ENCODE measurements at regions not wholly inside any gene's neighbourhood (a gene's known extent, or its start where the extent isn't known, plus 50 kb on each side); places are given as distances from the start of the nearest gene placed in this dataset.
"Not testable (repeated sequence)": the region's sequence is repeated elsewhere in the genome, so short reads cannot be mapped to it uniquely, and the experiment has no call there.

DNA sequence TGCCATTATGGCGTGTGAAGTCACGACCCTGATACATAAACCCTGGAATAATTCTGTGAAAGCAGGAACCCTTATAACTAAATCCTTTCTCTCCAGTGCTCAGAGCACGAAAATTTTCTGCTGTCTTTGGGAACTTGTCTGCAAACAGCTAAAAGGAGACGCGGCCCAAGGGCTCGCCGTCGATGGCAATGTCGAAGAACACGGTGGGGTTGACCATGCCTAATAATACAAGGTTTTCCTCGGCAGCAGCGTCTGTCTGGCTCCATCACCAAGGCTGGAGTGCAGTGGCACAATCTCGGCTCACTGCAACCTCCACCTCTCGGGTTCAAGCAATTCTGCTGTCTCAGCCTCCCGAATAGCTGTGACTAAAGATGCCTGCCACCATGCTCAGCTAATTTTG is 132.4 kb upstream of the KIF5B start:
- TF ChIP-seq, protein P1, sequence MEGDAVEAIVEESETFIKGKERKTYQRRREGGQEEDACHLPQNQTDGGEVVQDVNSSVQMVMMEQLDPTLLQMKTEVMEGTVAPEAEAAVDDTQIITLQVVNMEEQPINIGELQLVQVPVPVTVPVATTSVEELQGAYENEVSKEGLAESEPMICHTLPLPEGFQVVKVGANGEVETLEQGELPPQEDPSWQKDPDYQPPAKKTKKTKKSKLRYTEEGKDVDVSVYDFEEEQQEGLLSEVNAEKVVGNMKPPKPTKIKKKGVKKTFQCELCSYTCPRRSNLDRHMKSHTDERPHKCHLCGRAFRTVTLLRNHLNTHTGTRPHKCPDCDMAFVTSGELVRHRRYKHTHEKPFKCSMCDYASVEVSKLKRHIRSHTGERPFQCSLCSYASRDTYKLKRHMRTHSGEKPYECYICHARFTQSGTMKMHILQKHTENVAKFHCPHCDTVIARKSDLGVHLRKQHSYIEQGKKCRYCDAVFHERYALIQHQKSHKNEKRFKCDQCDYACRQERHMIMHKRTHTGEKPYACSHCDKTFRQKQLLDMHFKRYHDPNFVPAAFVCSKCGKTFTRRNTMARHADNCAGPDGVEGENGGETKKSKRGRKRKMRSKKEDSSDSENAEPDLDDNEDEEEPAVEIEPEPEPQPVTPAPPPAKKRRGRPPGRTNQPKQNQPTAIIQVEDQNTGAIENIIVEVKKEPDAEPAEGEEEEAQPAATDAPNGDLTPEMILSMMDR (conservative IDR thresholded peaks at IDR 0.05 in 1 of 2, IDR thresholded peaks at IDR 0.05 in 1 of 2; ENCODE audit: low read depth in 1 of 2, low read length in 2 of 2) = not testable (repeated sequence)
- TF ChIP-seq EZH2 (IDR thresholded peaks at IDR 0.05; ENCODE audit: low read length, missing control alignments) = not testable (repeated sequence)
